BE2C (cell line): ENCODE measurements at regions not wholly inside any gene's neighbourhood (a gene's known extent, or its start where the extent isn't known, plus 50 kb on each side); places are given as distances from the start of the nearest gene placed in this dataset.

Source experiments
- DNase-seq: peaks from one replicate; pipeline ENCODE4 v3.0.0-alpha.2; 2020
- H3K27me3 ChIP-seq: fragments of 250-450 bp; sonication (Bioruptor Pico); 2 replicates; pipeline ENCODE4 v1.5.1; 2020; ENCODE audit warnings: mild to moderate bottlenecking
- H3K36me3 ChIP-seq: fragments of 250-450 bp; sonication (Bioruptor Pico); 2 replicates; pipeline ENCODE4 v1.5.1; 2020; ENCODE audit warnings: mild to moderate bottlenecking
- H3K4me1 ChIP-seq: fragments of 250-450 bp; sonication (Bioruptor Pico); 2 replicates; pipeline ENCODE4 v1.5.1; 2020
- H3K4me3 ChIP-seq: 2 replicates; pipeline ENCODE4 v1.5.1; 2011; ENCODE audit warnings: low read depth, low read length
- H3K9me3 ChIP-seq: fragments of 250-450 bp; sonication (Bioruptor Pico); 2 replicates; pipeline ENCODE4 v1.5.1; 2020
- CTCF ChIP-seq: IDR thresholded peaks from 2 replicates; pipeline ENCODE4 v1.5.1; 2012; ENCODE audit warnings: mild to moderate bottlenecking, low read depth, low read length

- no peaks in the 10 kb centered on the region for H3K9me3 ChIP-seq
- H3K36me3 ChIP-seq, result no peaks in the 10 kb centered on the region
- H3K27me3 ChIP-seq, result no peaks in the 10 kb centered on the region
- no peak for TF ChIP-seq CTCF
- peaks cover 10% of the 10 kb centered on the region for H3K4me1 ChIP-seq
- DNase-seq, result no peak
- no peak overlapping the region for H3K4me3 ChIP-seq
Observed at GRCh38 chr5:56346044-56346710, 113.0 kb upstream of the ANKRD55 start.

GRCh38 chr5:56345352-56345751, 112.2 kb upstream of the ANKRD55 start:
- Histone ChIP-seq H3K4me1 (peaks cover 7% of the 10 kb centered on the region), H3K9me3 (no peaks in the 10 kb centered on the region), H3K4me3 (no peak overlapping the region), H3K27me3 (no peaks in the 10 kb centered on the region), H3K36me3 (no peaks in the 10 kb centered on the region)
- no peak for TF ChIP-seq CTCF
- no peak for DNase-seq

GRCh38 chr5:56344594-56344993, 111.5 kb upstream of the ANKRD55 start:
- Histone ChIP-seq H3K9me3 (no peaks in the 10 kb centered on the region), H3K27me3 (no peaks in the 10 kb centered on the region), H3K4me3 (no peak overlapping the region), H3K4me1 (no peaks in the 10 kb centered on the region; the same call in 1 of the 2 replicates), H3K36me3 (no peaks in the 10 kb centered on the region)
- no peak for DNase-seq
- no peak for TF ChIP-seq CTCF

GRCh38 chr5:56343988-56344387, 110.9 kb upstream of the ANKRD55 start:
- DNase-seq, result no peak
- TF ChIP-seq CTCF, result no peak
- no peaks in the 10 kb centered on the region; the same call in 1 of the 2 replicates for H3K4me1 ChIP-seq

GRCh38 chr5:56342616-56343015, 109.5 kb upstream of the ANKRD55 start:
- no peak for DNase-seq
- Histone ChIP-seq H3K27me3 (no peaks in the 10 kb centered on the region), H3K9me3 (no peaks in the 10 kb centered on the region), H3K4me3 (no peak overlapping the region), H3K36me3 (no peaks in the 10 kb centered on the region), H3K4me1 (no peaks in the 10 kb centered on the region)
- no peak for TF ChIP-seq CTCF

More at GRCh38 chr5:56343988-56344387, 110.9 kb upstream of the ANKRD55 start:
- no peak overlapping the region for H3K4me3 ChIP-seq
- no peaks in the 10 kb centered on the region for H3K36me3 ChIP-seq
- no peaks in the 10 kb centered on the region for H3K27me3 ChIP-seq
- no peaks in the 10 kb centered on the region for H3K9me3 ChIP-seq

- Histone ChIP-seq H3K4me3 (no peak overlapping the region), H3K4me1 (no peaks in the 10 kb centered on the region), H3K36me3 (no peaks in the 10 kb centered on the region), H3K27me3 (no peaks in the 10 kb centered on the region), H3K9me3 (no peaks in the 10 kb centered on the region)
- no peak for DNase-seq
- no peak for TF ChIP-seq CTCF
Observed at GRCh38 chr5:56340196-56340980, 107.3 kb upstream of the ANKRD55 start.
